HUES64 (cell line): ENCODE measurements at regions not wholly inside any gene's neighbourhood (a gene's known extent, or its start where the extent isn't known, plus 50 kb on each side); places are given as distances from the start of the nearest gene placed in this dataset.
"Not testable (repeated sequence)": the region's sequence is repeated elsewhere in the genome, so short reads cannot be mapped to it uniquely, and the experiment has no call there.

Source experiments
- H3K27ac ChIP-seq: 2 replicates; pipeline ENCODE4 v1.7.0; 2013; ENCODE audit warnings: low read depth, low read length, inconsistent platforms
- H3K27me3 ChIP-seq: 2 replicates; pipeline ENCODE4 v1.6.1; 2013; ENCODE audit warnings: mild to moderate bottlenecking, low read length; ENCODE audit not compliant: insufficient read depth
- H3K36me3 ChIP-seq: 2 replicates; pipeline ENCODE4 v1.6.1; 2013; ENCODE audit warnings: mild to moderate bottlenecking, low read length; ENCODE audit not compliant: insufficient read depth
- H3K4me1 ChIP-seq: 2 replicates; pipeline ENCODE4 v1.6.1; 2013; ENCODE audit warnings: mild to moderate bottlenecking, low read length, moderate library complexity; ENCODE audit not compliant: insufficient read depth
- H3K4me3 ChIP-seq: 2 replicates; pipeline ENCODE4 v1.5.1; 2013; ENCODE audit warnings: mild to moderate bottlenecking, low read length, moderate library complexity
- H3K9ac ChIP-seq: 2 replicates; pipeline ENCODE4 v1.6.1; 2013; ENCODE audit warnings: mild to moderate bottlenecking, low read depth, low read length
- H3K9me3 ChIP-seq: 2 replicates; pipeline ENCODE4 v1.6.1; 2013; ENCODE audit warnings: low read depth, low read length; ENCODE audit not compliant: insufficient read depth
- WGBS: fragments of 150-250, 120-280 bp; methylation state at CpG from one replicate; pipeline ENCODE4 v1.1.7; 2013; ENCODE audit warnings: missing lambda C conversion rate; 5-methylcytosine and 5-hydroxymethylcytosine counted together

DNA sequence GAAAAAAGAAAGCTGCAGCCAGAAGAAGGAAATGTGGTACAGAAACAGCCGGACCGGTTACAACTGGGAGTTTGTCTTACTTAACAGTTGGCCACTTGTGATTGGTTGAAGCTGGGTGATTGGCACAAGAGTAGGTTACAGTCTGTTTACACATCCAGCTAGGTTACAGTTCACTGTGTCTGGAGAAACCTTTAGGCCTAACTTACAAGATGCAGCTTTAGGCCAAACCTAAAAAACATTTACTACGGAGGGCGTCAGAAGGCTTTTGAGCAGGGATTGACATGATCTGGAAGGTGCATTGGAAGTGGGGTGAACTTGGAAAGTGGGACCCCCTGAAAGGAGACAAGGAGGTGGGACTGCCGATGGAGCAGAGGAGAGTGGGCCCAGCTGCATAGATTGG lies 122.3 kb downstream of the BANF2 start:
- H3K9ac ChIP-seq = no peak overlapping the region
- peaks cover 6% of the 10 kb centered on the region for H3K4me1 ChIP-seq
- 68% methylated on average over 5 of the region's 5 CpGs for WGBS
- no peaks in the 10 kb centered on the region for H3K9me3 ChIP-seq
- no peak overlapping the region for H3K4me3 ChIP-seq
- H3K36me3 ChIP-seq = no peaks in the 10 kb centered on the region
- no peak overlapping the region for H3K27ac ChIP-seq
- H3K27me3 ChIP-seq = no peaks in the 10 kb centered on the region

GRCh38 chr20:17821606-17822005 lies 121.8 kb downstream of the BANF2 start:
- not testable (repeated sequence) for H3K27me3 ChIP-seq, H3K4me1 ChIP-seq, H3K9ac ChIP-seq, H3K36me3 ChIP-seq, H3K27ac ChIP-seq, H3K4me3 ChIP-seq, H3K9me3 ChIP-seq
- WGBS = 93% methylated on average over 3 of the region's 3 CpGs

DNA sequence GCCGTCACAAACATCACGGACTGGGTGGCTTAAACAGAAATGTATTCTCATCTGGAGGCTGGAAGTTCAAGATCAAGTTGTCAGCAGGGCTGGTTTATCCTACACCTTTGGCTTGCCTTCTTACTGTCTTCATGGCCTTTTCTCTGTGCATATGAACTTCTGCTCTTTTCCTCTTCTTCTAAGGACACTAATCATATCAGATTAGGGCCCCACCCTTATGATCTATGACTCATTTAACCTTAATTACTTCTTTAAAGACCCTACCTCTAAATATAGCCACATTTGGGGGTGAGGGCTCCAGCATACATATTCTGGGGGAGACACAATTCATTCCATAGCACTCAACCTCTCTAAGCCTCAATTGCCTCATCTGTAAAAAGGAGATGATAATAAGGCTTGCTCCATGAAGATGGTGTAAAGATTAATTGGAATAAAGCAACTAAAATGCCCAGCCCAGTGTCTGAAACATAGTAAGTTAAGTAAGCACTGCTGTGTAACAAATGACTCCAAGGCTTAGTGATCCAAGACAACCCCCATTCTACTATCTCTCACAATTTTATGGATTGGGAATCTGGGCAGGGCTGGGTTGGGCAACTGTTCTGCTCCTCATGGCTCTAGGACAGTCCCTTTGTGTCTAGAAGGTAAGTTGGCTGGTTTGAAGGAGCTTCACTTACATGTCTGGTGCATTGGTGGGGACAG lies 119.8 kb downstream of the BANF2 start:
- Histone ChIP-seq H3K9ac (no peak overlapping the region), H3K36me3 (no peaks in the 10 kb centered on the region), H3K9me3 (no peaks in the 10 kb centered on the region), H3K4me1 (peaks cover 6% of the 10 kb centered on the region), H3K27ac (no peak overlapping the region), H3K27me3 (no peaks in the 10 kb centered on the region), H3K4me3 (no peak overlapping the region)
- WGBS = 94% methylated on average over 2 of the region's 2 CpGs

GRCh38 chr20:17818187-17818586 lies 118.4 kb downstream of the BANF2 start:
- 94% methylated on average over 7 of the region's 7 CpGs for WGBS
- Histone ChIP-seq H3K4me3 (no peak overlapping the region), H3K27me3 (no peaks in the 10 kb centered on the region), H3K36me3 (no peaks in the 10 kb centered on the region), H3K9me3 (no peaks in the 10 kb centered on the region), H3K4me1 (no peaks in the 10 kb centered on the region; the same call in 1 of the 2 replicates), H3K27ac (no peak overlapping the region), H3K9ac (no peak overlapping the region)

GRCh38 chr20:17816804-17817587 lies 117.2 kb downstream of the BANF2 start:
- 89% methylated on average over 13 of the region's 13 CpGs for WGBS
- H3K9me3 ChIP-seq = no peaks in the 10 kb centered on the region
- no peaks in the 10 kb centered on the region for H3K4me1 ChIP-seq
- no peak overlapping the region for H3K27ac ChIP-seq
- no peaks in the 10 kb centered on the region for H3K36me3 ChIP-seq
- H3K9ac ChIP-seq = no peak overlapping the region
- no peaks in the 10 kb centered on the region for H3K27me3 ChIP-seq
- H3K4me3 ChIP-seq = no peak overlapping the region

- Histone ChIP-seq H3K36me3 (no peaks in the 10 kb centered on the region), H3K4me1 (no peaks in the 10 kb centered on the region), H3K9ac (no peak overlapping the region), H3K27me3 (no peaks in the 10 kb centered on the region), H3K9me3 (no peaks in the 10 kb centered on the region), H3K4me3 (no peak overlapping the region), H3K27ac (no peak overlapping the region)
- WGBS = 87% methylated on average over 3 of the region's 4 CpGs
These were observed 111.8 kb downstream of the BANF2 start for GRCh38 chr20:17811628-17811965.

DNA sequence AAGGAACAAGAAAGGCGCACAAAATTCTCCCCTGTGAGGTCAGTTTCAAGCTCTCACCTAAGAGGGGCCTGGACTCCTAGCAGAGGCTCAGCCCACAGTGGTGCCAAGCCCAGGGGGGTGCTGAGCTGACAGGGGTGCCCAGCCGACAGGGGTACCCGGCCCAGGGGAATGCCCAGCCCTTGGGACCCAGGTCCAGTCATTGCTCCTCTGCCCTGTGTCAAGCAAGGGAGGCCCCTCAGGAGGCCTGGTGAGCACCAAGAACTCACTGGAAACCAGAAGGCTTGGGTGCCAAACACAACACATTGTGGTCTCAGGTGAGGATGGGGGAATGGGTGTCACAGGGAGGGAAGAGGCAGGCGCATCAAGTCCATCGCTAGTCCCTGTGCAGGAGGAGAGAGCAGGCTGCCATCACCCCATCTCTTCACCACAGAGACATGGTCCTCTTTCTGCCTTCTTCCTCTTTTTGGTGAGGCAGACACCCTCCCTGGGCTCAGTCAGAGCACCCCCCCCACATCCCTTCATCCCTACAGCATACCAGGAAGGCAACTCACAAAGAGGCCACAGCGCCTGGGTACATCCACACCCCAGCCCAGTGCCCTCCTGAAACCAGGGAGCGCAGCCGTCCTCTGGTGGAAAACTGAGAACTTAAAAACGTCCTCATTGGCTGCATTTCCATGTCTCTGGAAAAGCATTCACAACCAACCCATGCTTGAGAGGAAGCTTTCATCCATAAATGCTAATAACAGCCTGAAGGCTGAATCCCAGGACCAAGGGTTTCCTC lies 111.3 kb downstream of the BANF2 start:
- 91% methylated on average over 9 of the region's 9 CpGs for WGBS
- no peak overlapping the region for H3K27ac ChIP-seq
- no peaks in the 10 kb centered on the region for H3K36me3 ChIP-seq
- H3K27me3 ChIP-seq = no peaks in the 10 kb centered on the region
- H3K9me3 ChIP-seq = no peaks in the 10 kb centered on the region
- H3K9ac ChIP-seq = no peak overlapping the region
- H3K4me3 ChIP-seq = no peak overlapping the region
- H3K4me1 ChIP-seq = no peaks in the 10 kb centered on the region

- Histone ChIP-seq H3K27me3 (no peaks in the 10 kb centered on the region), H3K9ac (no peak overlapping the region), H3K9me3 (no peaks in the 10 kb centered on the region), H3K4me3 (no peak overlapping the region), H3K4me1 (no peaks in the 10 kb centered on the region), H3K27ac (no peak overlapping the region), H3K36me3 (no peaks in the 10 kb centered on the region)
- WGBS = 77% methylated on average over 4 of the region's 4 CpGs
These were observed 110.4 kb downstream of the BANF2 start for GRCh38 chr20:17810062-17810631.

DNA sequence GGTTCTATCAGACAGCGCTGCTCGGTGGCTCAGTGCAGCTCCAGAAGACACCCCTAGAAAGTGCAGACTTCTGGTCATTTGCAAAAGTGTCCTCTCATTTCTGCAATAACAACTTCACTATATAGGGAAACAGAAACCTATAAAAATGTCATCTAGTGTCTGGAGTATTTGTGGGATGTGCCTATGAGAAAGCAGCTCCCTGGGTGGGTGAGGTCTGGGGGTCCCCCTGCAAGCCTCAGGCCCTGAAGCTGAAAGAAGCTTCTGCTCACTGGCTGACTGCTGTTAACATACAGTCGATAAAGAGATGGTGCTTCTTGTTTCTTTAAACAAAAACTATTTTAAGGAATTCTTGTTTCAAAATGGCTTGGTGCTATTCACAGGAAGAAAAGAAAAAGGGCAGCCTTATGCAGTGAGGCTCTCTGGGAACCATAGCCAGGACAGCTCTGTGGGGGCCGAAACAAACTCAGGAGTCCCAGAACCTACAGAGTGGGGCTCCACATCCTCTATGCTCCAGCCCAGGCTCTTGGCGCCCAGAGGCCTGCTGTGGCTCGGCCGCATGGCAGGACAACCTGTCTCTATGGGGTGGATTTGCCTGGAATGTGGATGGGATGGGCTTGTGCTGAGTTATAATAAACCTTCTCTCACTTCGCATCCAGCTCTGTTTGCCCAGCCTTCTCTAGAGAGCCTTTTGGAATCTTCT lies 109.7 kb downstream of the BANF2 start:
- H3K4me3 ChIP-seq = no peak overlapping the region
- 87% methylated on average over 8 of the region's 8 CpGs for WGBS
- no peaks in the 10 kb centered on the region for H3K27me3 ChIP-seq
- H3K27ac ChIP-seq = no peak overlapping the region
- no peaks in the 10 kb centered on the region for H3K4me1 ChIP-seq
- no peak overlapping the region for H3K9ac ChIP-seq
- H3K36me3 ChIP-seq = no peaks in the 10 kb centered on the region
- H3K9me3 ChIP-seq = no peaks in the 10 kb centered on the region

- Histone ChIP-seq H3K9ac (no peak overlapping the region), H3K27me3 (no peaks in the 10 kb centered on the region), H3K27ac (no peak overlapping the region), H3K9me3 (no peaks in the 10 kb centered on the region), H3K4me1 (no peaks in the 10 kb centered on the region), H3K4me3 (no peak overlapping the region), H3K36me3 (no peaks in the 10 kb centered on the region)
- 91% methylated on average over 5 of the region's 5 CpGs for WGBS
These were observed 109.0 kb downstream of the BANF2 start for GRCh38 chr20:17808782-17809181.
